WTC11 (cell line): ENCODE measurements at regions not wholly inside any gene's neighbourhood (a gene's known extent, or its start where the extent isn't known, plus 50 kb on each side); places are given as distances from the start of the nearest gene placed in this dataset.

Experiments
- CREM ChIP-seq: sonication (generic); formaldehyde crosslinking; IDR thresholded peaks from 2 replicates; pipeline ENCODE4 v1.8.1; 2022; ENCODE audit warnings: mild to moderate bottlenecking, missing genetic modification reagents, moderate library complexity
- CTCF ChIP-seq: fragments of 200-600 bp; IDR thresholded peaks from 2 replicates; pipeline ENCODE4 v1.8.0; 2022; ENCODE audit warnings: antibody characterized with exemption
- E2F5 ChIP-seq: sonication (generic); formaldehyde crosslinking; IDR thresholded peaks from 2 replicates; pipeline ENCODE4 v1.8.1; 2022; ENCODE audit warnings: mild to moderate bottlenecking, moderate library complexity, missing genetic modification reagents
- JAZF1 ChIP-seq: fragments of 250-450 bp; sonication (Bioruptor Pico); IDR thresholded peaks from 2 replicates; pipeline ENCODE4 v1.9.0; 2021; ENCODE audit warnings: moderate library complexity, mild to moderate bottlenecking, inconsistent platforms
- RELA ChIP-seq: sonication (generic); formaldehyde crosslinking; IDR thresholded peaks from 2 replicates; pipeline ENCODE4 v1.8.1; 2022; ENCODE audit warnings: missing genetic modification reagents, mild to moderate bottlenecking, borderline replicate concordance
- ZNF138 ChIP-seq: sonication (generic); formaldehyde crosslinking; conservative IDR thresholded peaks from 2 replicates; pipeline ENCODE4 v1.8.1; 2022; ENCODE audit warnings: mild to moderate bottlenecking, moderate library complexity, missing genetic modification reagents
- TF ChIP-seq, protein P1 (sequence below): sonication (generic); formaldehyde crosslinking; IDR thresholded peaks from 2 replicates; pipeline ENCODE4 v1.8.0; 2022; ENCODE audit warnings: mild to moderate bottlenecking, missing genetic modification reagents

GRCh38 chr2:239712755-239713154, 311.9 kb upstream of the HDAC4 start:
- TF ChIP-seq JAZF1 (no peak), E2F5 (CRISPR knock-in tag) (no peak), CTCF (no peak), RELA (CRISPR knock-in tag) (no peak), CREM (no peak), ZNF138 (CRISPR knock-in tag) (no peak)
- TF ChIP-seq, protein P1, sequence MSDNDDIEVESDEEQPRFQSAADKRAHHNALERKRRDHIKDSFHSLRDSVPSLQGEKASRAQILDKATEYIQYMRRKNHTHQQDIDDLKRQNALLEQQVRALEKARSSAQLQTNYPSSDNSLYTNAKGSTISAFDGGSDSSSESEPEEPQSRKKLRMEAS (CRISPR knock-in tag) = no peak
